Breast epithelium (tissue), 3 donors: ENCODE measurements at regions not wholly inside any gene's neighbourhood (a gene's known extent, or its start where the extent isn't known, plus 50 kb on each side); places are given as distances from the start of the nearest gene placed in this dataset.

ENCODE experiments used
- POLR2AphosphoS5 ChIP-seq, 3 donors: sonication (generic); formaldehyde crosslinking; IDR thresholded peaks; one replicate each; pipeline ENCODE4 v1.6.1; 2017; ENCODE audit warnings: antibody characterized with exemption in 3 of 3
- TF ChIP-seq, protein P1 (sequence below), 3 donors: fragments of 450-650 bp; IDR thresholded peaks; one replicate each; pipeline ENCODE4 v1.5.1; 2016 to 2017; ENCODE audit warnings: antibody characterized with exemption in 3 of 3, mild to moderate bottlenecking in 3 of 3, moderate library complexity in 3 of 3

DNA sequence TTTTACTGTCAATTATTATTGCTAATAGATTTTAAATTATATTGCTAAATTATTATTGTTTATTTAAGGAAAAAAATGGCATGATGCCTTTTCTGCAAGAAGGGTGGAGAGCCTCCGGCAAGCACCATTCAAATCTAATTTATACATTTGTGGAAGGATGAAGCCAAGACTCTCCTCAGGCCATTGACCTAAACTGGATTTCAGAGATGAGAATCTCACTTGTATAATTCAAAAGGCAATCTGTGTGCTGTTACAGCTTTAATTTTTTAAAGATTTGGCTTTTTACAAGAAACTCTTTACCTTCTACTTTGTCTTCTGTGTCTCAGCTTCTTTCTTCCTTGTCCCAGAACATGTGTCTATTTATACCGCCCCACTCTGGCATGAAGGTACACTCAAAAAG, 722.5 kb downstream of the ETS1 start:
- TF ChIP-seq, protein P1, sequence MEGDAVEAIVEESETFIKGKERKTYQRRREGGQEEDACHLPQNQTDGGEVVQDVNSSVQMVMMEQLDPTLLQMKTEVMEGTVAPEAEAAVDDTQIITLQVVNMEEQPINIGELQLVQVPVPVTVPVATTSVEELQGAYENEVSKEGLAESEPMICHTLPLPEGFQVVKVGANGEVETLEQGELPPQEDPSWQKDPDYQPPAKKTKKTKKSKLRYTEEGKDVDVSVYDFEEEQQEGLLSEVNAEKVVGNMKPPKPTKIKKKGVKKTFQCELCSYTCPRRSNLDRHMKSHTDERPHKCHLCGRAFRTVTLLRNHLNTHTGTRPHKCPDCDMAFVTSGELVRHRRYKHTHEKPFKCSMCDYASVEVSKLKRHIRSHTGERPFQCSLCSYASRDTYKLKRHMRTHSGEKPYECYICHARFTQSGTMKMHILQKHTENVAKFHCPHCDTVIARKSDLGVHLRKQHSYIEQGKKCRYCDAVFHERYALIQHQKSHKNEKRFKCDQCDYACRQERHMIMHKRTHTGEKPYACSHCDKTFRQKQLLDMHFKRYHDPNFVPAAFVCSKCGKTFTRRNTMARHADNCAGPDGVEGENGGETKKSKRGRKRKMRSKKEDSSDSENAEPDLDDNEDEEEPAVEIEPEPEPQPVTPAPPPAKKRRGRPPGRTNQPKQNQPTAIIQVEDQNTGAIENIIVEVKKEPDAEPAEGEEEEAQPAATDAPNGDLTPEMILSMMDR (IDR thresholded peaks at IDR 0.05): no peak
- TF ChIP-seq POLR2AphosphoS5 (IDR thresholded peaks at IDR 0.05): no peak
